BLaER1 (cell line): ENCODE measurements at regions not wholly inside any gene's neighbourhood (a gene's known extent, or its start where the extent isn't known, plus 50 kb on each side); places are given as distances from the start of the nearest gene placed in this dataset.
"Not testable (repeated sequence)": the region's sequence is repeated elsewhere in the genome, so short reads cannot be mapped to it uniquely, and the experiment has no call there.

Experiments used
- H3K27ac ChIP-seq: shearing (Covaris generic); formaldehyde crosslinking; 2 replicates; pipeline ENCODE4 v1.8.1; 2022
- H3K27me3 ChIP-seq: shearing (Covaris generic); formaldehyde crosslinking; 2 replicates; pipeline ENCODE4 v1.8.1; 2022
- H3K36me3 ChIP-seq: shearing (Covaris generic); formaldehyde crosslinking; 2 replicates; pipeline ENCODE4 v1.8.1; 2022
- H3K4me1 ChIP-seq: shearing (Covaris generic); formaldehyde crosslinking; 2 replicates; pipeline ENCODE4 v1.8.1; 2022
- H3K4me2 ChIP-seq: shearing (Covaris generic); formaldehyde crosslinking; 2 replicates; pipeline ENCODE4 v1.8.1; 2022
- H3K4me3 ChIP-seq: shearing (Covaris generic); formaldehyde crosslinking; 2 replicates; pipeline ENCODE4 v1.8.1; 2022
- H3K9ac ChIP-seq: shearing (Covaris generic); formaldehyde crosslinking; 2 replicates; pipeline ENCODE4 v1.8.1; 2022
- H3K9me3 ChIP-seq: shearing (Covaris generic); formaldehyde crosslinking; 2 replicates; pipeline ENCODE4 v1.8.1; 2022
- H4K20me1 ChIP-seq: shearing (Covaris generic); formaldehyde crosslinking; 2 replicates; pipeline ENCODE4 v1.8.1; 2022
- Cebpa-rat ChIP-seq: shearing (Covaris generic); IDR thresholded peaks from 2 replicates; pipeline ENCODE4 v1.8.1; 2022

- no peak overlapping the region for H3K27ac ChIP-seq
- no peaks in the 10 kb centered on the region for H3K9me3 ChIP-seq
- no peak for TF ChIP-seq Cebpa-rat
- no peaks in the 10 kb centered on the region for H4K20me1 ChIP-seq
- no peak overlapping the region for H3K4me3 ChIP-seq
- peaks cover 1% of the 10 kb centered on the region; the same call in 1 of the 2 replicates for H3K4me1 ChIP-seq
- H3K9ac ChIP-seq, result no peak overlapping the region
- no peaks in the 10 kb centered on the region for H3K36me3 ChIP-seq
- no peaks in the 10 kb centered on the region for H3K27me3 ChIP-seq
- no peak overlapping the region for H3K4me2 ChIP-seq
These were observed 53.8 kb downstream of the COX7C start for GRCh38 chr5:86671536-86671935.

- Histone ChIP-seq H3K27ac (no peak overlapping the region), H3K4me3 (no peak overlapping the region), H3K36me3 (no peaks in the 10 kb centered on the region), H3K4me2 (no peak overlapping the region), H3K27me3 (no peaks in the 10 kb centered on the region), H3K9me3 (no peaks in the 10 kb centered on the region), H4K20me1 (no peaks in the 10 kb centered on the region), H3K4me1 (no peaks in the 10 kb centered on the region), H3K9ac (no peak overlapping the region)
- TF ChIP-seq Cebpa-rat, result no peak
These were observed 56.3 kb downstream of the COX7C start for GRCh38 chr5:86674069-86674468.

- Histone ChIP-seq H3K4me1 (no peaks in the 10 kb centered on the region), H3K9ac (no peak overlapping the region), H3K27ac (no peak overlapping the region), H3K4me3 (no peak overlapping the region), H3K27me3 (no peaks in the 10 kb centered on the region), H4K20me1 (no peaks in the 10 kb centered on the region), H3K4me2 (no peak overlapping the region), H3K9me3 (no peaks in the 10 kb centered on the region), H3K36me3 (no peaks in the 10 kb centered on the region)
- no peak for TF ChIP-seq Cebpa-rat
These were observed 57.6 kb downstream of the COX7C start for GRCh38 chr5:86675311-86675710.

GRCh38 chr5:86679529-86679928 is 61.8 kb downstream of the COX7C start:
- Histone ChIP-seq H3K9ac (no peak overlapping the region), H3K4me1 (no peaks in the 10 kb centered on the region), H3K27me3 (no peaks in the 10 kb centered on the region), H3K27ac (no peak overlapping the region), H3K4me2 (no peak overlapping the region), H4K20me1 (no peaks in the 10 kb centered on the region), H3K36me3 (no peaks in the 10 kb centered on the region), H3K4me3 (no peak overlapping the region), H3K9me3 (no peaks in the 10 kb centered on the region)
- no peak for TF ChIP-seq Cebpa-rat

GRCh38 chr5:86679949-86680348 is 62.2 kb downstream of the COX7C start:
- Histone ChIP-seq H3K4me1 (no peaks in the 10 kb centered on the region), H3K4me3 (no peak overlapping the region), H3K9ac (no peak overlapping the region), H4K20me1 (no peaks in the 10 kb centered on the region), H3K4me2 (no peak overlapping the region), H3K36me3 (no peaks in the 10 kb centered on the region), H3K27me3 (no peaks in the 10 kb centered on the region), H3K27ac (no peak overlapping the region), H3K9me3 (no peaks in the 10 kb centered on the region)
- no peak for TF ChIP-seq Cebpa-rat

GRCh38 chr5:86684222-86684621 is 66.5 kb downstream of the COX7C start:
- TF ChIP-seq Cebpa-rat, result no peak
- Histone ChIP-seq H3K9ac (no peak overlapping the region), H3K9me3 (no peaks in the 10 kb centered on the region), H3K27ac (no peak overlapping the region), H3K4me1 (no peaks in the 10 kb centered on the region), H4K20me1 (no peaks in the 10 kb centered on the region), H3K4me2 (no peak overlapping the region), H3K27me3 (no peaks in the 10 kb centered on the region), H3K36me3 (no peaks in the 10 kb centered on the region), H3K4me3 (no peak overlapping the region)

GRCh38 chr5:86686046-86686445 is 68.3 kb downstream of the COX7C start:
- Histone ChIP-seq H3K4me1 (no peaks in the 10 kb centered on the region), H4K20me1 (no peaks in the 10 kb centered on the region)

GRCh38 chr5:86688406-86688805 is 70.7 kb downstream of the COX7C start:
- H3K27ac ChIP-seq, result no peak overlapping the region
- no peak overlapping the region for H3K4me3 ChIP-seq
- H3K9me3 ChIP-seq, result no peaks in the 10 kb centered on the region
- TF ChIP-seq Cebpa-rat, result no peak
- no peaks in the 10 kb centered on the region for H3K36me3 ChIP-seq
- no peaks in the 10 kb centered on the region for H3K4me1 ChIP-seq
- no peaks in the 10 kb centered on the region for H4K20me1 ChIP-seq
- H3K4me2 ChIP-seq, result no peak overlapping the region
- no peaks in the 10 kb centered on the region for H3K27me3 ChIP-seq
- no peak overlapping the region for H3K9ac ChIP-seq

More at GRCh38 chr5:86686046-86686445, 68.3 kb downstream of the COX7C start:
- H3K9ac ChIP-seq, result no peak overlapping the region
- H3K27ac ChIP-seq, result no peak overlapping the region
- H3K27me3 ChIP-seq, result no peaks in the 10 kb centered on the region
- no peak overlapping the region for H3K4me3 ChIP-seq
- no peaks in the 10 kb centered on the region for H3K9me3 ChIP-seq
- no peak overlapping the region for H3K4me2 ChIP-seq
- no peak for TF ChIP-seq Cebpa-rat
- H3K36me3 ChIP-seq, result no peaks in the 10 kb centered on the region

- no peak overlapping the region for H3K9ac ChIP-seq
- no peak overlapping the region for H3K4me2 ChIP-seq
- H3K36me3 ChIP-seq, result no peaks in the 10 kb centered on the region
- no peaks in the 10 kb centered on the region for H3K9me3 ChIP-seq
- no peaks in the 10 kb centered on the region for H4K20me1 ChIP-seq
- no peaks in the 10 kb centered on the region for H3K4me1 ChIP-seq
- H3K27me3 ChIP-seq, result no peaks in the 10 kb centered on the region
- TF ChIP-seq Cebpa-rat, result no peak
- no peak overlapping the region for H3K4me3 ChIP-seq
- no peak overlapping the region for H3K27ac ChIP-seq
These were observed 71.5 kb downstream of the COX7C start for GRCh38 chr5:86689103-86689729.

- Histone ChIP-seq H3K9me3 (no peaks in the 10 kb centered on the region), H3K27me3 (no peaks in the 10 kb centered on the region), H4K20me1 (no peaks in the 10 kb centered on the region), H3K4me1 (no peaks in the 10 kb centered on the region), H3K4me2 (no peak overlapping the region), H3K4me3 (no peak overlapping the region), H3K36me3 (no peaks in the 10 kb centered on the region), H3K27ac (no peak overlapping the region), H3K9ac (no peak overlapping the region)
- no peak for TF ChIP-seq Cebpa-rat
These were observed 91.6 kb downstream of the COX7C start for GRCh38 chr5:86709157-86709881.

- no peak overlapping the region for H3K27ac ChIP-seq
- no peaks in the 10 kb centered on the region for H3K4me1 ChIP-seq
- H3K4me2 ChIP-seq, result no peak overlapping the region
- H4K20me1 ChIP-seq, result no peaks in the 10 kb centered on the region
- no peaks in the 10 kb centered on the region for H3K36me3 ChIP-seq
- H3K9me3 ChIP-seq, result no peaks in the 10 kb centered on the region
- no peak overlapping the region for H3K9ac ChIP-seq
- H3K27me3 ChIP-seq, result no peaks in the 10 kb centered on the region
- TF ChIP-seq Cebpa-rat, result no peak
- H3K4me3 ChIP-seq, result no peak overlapping the region
These were observed 98.4 kb downstream of the COX7C start for GRCh38 chr5:86716121-86716520.

- not testable (repeated sequence) for H3K9ac ChIP-seq, H3K4me3 ChIP-seq, H3K36me3 ChIP-seq, H4K20me1 ChIP-seq, H3K9me3 ChIP-seq, H3K27me3 ChIP-seq, H3K4me1 ChIP-seq, H3K4me2 ChIP-seq, H3K27ac ChIP-seq
These were observed 113.8 kb downstream of the COX7C start for GRCh38 chr5:86731319-86732117.
